HG02870 (cell line): ENCODE measurements at regions not wholly inside any gene's neighbourhood (a gene's known extent, or its start where the extent isn't known, plus 50 kb on each side); places are given as distances from the start of the nearest gene placed in this dataset.
"Not testable (repeated sequence)": the region's sequence is repeated elsewhere in the genome, so short reads cannot be mapped to it uniquely, and the experiment has no call there.

Experiments
- ATAC-seq: cut with Tn5 transposase; IDR thresholded peaks from one replicate; pipeline ENCODE4 v1.9.1; 2021; ENCODE audit warnings: mild to moderate bottlenecking, moderate library complexity; ENCODE audit not compliant: unreplicated experiment

DNA sequence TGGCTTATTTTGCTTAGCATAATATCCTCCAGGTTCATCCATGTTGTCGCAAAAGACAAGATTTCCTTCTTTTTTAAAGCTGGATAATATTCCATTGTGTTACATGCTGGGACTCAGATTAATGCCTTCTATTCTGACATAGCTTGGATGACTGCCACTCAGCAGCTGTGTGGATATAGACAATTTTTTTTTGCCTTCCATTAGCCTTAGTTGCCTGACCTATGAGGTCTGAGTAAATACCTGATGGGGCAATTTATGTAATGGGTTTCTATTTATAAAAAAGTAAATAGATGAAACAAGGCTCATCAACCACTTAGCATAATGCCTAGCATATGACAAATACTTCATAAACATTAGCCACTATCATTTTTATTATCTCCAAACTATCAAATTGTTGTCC lies 515.4 kb downstream of the ZNF674 start:
- no peak for ATAC-seq

- ATAC-seq, result no peak
Measured at GRCh38 chrX:46016296-46016695, 528.9 kb downstream of the ZNF674 start.

DNA sequence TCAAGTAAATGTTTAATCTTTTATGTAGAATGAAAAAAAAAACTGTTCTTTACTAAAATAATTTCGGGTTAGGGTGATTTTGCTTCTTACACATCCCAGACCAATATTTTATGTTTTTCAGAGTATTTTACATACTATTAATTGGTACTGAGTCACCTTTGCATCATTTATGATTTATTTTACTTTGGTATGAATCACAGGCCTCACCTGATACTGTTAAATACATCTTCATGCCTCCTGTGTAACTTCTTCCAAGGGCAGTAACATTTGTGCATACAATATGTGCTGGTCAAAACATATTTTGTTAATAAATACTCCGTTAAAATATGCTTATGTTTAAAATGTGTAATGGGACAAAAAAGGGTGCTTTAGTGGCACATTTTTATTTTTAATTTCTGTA lies 529.6 kb downstream of the ZNF674 start:
- no peak for ATAC-seq

- no peak for ATAC-seq
Measured at GRCh38 chrX:45992402-45993123, 552.7 kb downstream of the ZNF674 start.

GRCh38 chrX:45986971-45987370 lies 558.2 kb downstream of the ZNF674 start:
- no peak for ATAC-seq

DNA sequence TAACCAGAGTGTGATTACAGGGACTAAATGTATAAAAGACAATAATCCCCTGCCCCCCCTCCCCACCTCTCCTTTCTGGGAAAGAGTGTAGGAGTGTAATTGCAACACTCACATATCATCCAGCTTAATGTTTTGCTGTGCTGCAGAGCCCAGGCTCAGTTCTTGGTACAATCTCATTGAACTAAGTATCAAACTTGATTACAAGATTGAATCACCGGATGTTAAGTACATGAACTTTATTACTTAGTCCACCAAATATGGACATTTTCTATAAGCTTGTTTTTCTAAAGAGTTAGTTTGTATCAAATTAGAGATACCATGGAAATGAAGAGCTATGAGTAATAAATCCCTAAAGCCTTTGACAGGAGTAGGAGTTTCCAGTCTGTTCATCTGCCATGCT lies 559.1 kb downstream of the ZNF674 start:
- no peak for ATAC-seq

- not testable (repeated sequence) for ATAC-seq
Measured at GRCh38 chrX:45982958-45983727, 562.1 kb downstream of the ZNF674 start.

- ATAC-seq, result no peak
Measured at GRCh38 chrX:45980726-45981125, 564.5 kb downstream of the ZNF674 start.

GRCh38 chrX:45975633-45976032 lies 569.6 kb downstream of the ZNF674 start:
- ATAC-seq, result no peak

- no peak for ATAC-seq
Measured at GRCh38 chrX:45972636-45973035, 572.6 kb downstream of the ZNF674 start.

DNA sequence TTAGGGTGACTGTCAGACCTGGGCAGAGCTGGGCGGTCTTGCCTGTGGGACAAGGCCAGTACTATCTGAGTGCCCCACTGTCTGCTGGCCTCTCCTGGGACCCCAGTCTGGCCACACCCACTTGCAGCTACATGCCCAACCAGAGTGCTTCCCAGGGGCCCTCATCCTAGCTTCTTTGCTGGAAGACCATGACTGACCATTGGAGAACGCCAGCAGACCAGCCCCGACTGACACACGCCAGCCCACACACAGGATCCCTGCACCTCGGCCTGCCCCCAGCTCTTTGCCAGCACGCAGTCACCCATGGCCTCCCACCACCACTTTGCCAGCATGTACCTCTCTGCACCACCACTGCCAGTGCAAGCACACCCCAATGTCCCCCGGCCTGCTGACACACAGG lies 585.7 kb downstream of the ZNF674 start:
- ATAC-seq, result no peak

DNA sequence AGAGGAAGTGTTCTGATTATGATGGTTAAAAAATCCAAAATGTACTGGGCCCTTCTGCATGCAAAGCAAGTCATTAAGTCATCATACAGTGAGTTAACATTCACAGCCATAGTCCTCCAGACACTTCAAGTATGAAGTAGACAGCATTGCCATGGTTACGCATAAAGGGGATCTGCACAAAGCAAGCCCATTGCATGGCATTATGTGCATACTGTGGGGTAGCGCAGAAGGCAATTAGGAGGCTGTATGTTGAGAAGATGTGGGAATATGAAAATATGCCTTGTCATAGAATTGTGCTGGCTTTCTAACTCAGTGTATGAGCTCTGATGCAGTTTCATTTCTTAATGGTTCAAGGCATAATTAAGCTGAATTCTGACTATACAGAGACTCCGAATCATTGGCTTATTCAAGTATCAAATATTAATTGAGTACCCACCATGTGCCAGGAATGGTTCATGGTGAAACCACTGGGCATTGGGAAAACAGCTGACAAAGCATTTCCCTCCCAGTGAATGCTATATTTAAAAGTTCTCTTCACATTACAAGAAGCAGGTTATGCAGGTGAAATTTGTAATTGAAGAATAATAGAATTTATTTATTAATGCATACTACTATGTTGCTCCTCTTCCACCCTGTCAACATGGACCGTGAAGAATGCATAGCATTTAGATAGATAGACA lies 588.9 kb downstream of the ZNF674 start:
- ATAC-seq, result no peak

GRCh38 chrX:45955661-45956060 lies 589.6 kb downstream of the ZNF674 start:
- ATAC-seq, result no peak

DNA sequence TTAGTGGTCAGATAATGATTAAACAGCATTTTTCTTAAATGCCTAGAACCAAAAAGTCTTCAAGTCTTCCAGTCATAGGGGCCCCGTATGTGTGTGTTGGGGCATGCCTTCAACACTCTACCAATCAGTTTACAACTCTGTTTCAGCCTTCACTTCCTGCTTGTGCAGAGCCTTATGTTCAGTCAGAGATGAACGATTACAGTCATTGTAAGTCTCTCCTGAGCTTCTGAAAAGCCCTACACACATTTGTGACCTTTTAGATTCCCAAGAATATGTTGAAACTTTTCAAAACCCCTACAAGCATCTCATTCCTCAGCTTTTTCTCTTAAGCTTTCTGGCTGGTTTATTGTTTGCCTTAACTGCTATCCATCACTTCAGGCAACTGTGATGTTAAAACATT lies 591.2 kb downstream of the ZNF674 start:
- no peak for ATAC-seq

DNA sequence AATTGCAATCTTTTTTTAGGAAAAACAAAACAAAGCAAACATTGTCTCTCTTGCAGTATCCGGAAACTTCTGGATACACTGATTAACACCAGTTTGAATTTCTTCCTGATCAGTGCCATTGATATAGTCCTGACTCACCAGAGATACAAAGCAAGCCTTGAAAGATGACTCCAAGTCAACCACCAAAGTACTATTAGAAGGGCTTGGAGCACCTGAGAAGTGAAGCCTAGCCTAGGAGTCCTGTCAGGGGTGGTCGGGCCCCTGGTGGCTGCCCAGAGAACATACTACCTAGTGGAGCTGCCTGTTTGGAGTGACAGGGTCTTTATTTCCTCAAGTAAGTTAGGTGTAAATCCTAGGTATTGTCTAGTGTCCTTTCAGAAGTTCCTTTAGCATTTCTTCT lies 593.2 kb downstream of the ZNF674 start:
- ATAC-seq, result no peak

DNA sequence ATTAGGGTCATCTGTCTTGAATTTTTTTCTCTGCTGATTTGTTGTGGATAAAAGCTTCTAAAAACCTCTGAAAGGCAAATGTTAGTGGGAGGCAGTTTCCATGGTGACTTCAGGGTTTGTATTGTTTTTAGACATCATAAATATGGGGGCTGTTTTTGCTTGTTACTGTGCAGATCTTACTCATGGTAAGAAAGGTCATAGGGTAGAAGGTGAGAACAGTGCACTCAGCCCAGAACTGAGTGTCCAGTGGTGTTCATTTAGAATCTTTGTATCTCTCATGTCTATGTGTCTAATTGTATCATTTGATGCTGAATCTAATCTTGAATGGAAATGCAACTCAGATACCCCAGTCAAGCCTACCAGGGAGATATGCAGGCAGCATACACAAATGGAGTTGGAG lies 609.8 kb downstream of the ZNF674 start:
- ATAC-seq, result no peak

GRCh38 chrX:45912316-45912715 lies 632.9 kb downstream of the ZNF674 start:
- no peak for ATAC-seq

- ATAC-seq, result no peak
Measured at GRCh38 chrX:45907786-45908185, 637.4 kb downstream of the ZNF674 start.

DNA sequence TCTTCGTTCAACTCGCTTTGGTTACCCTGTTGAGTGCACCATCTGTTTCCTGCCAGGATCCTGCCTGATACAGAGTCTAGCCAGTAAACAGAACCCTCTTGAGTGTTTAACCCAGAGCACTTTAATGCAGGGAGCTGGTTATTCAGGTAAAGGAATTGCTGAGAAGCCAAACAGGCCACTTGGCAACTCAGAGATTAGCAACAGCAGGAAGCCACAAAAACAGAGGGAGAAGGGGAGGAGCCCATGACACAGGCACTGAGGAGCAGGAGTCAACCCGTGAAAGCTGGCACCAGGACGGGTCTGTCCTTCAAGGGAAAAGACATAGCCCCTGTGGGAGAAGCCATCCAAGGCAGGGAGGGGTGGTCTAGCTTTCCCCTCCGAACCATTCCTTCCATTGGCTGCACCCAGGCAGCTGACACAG lies 641.4 kb downstream of the ZNF674 start:
- ATAC-seq, result no peak

DNA sequence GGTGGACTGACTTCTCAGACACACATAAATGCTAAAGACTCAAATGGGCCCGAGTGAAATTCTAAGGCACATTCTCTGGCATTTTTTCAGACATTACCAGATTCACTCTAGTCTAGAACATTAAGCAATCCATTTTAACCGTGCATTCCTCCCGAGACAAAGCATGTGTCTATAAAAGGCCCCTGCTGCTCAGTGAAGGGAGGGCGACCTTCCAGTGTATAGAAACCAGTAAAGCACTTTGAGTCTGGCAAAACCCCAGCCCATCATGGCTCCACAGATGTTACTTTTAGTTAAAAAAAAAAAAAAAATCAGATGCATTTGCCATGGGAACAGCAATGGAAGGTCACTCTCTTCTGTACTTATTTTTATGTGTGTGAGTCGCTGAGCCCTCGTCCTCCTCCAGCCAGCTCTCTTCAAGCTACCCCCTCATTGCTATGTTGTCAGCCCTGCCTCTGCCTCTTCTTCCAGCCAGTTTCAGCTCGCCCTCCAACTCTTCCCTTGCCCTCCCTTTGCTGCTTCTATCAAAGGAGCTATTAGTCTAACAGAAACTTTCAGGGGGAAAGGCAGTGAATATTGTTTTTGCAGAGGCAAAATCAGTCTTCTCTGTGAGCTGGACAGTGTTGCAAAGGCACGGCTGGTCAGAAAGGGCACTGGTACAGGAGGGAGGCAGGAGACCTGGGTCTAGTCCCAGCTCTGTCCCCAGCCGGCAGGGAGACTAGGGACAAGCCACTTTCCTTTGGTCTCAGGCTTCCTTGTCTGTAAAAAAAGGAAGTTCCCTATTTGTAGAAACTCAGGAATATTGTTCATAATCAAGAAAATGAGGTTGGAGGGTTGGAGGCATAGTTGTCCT lies 644.2 kb downstream of the ZNF674 start:
- no peak for ATAC-seq
